K562 (cell line): ENCODE measurements at regions not wholly inside any gene's neighbourhood (a gene's known extent, or its start where the extent isn't known, plus 50 kb on each side); places are given as distances from the start of the nearest gene placed in this dataset.

Source experiments
- ATAC-seq: fragments of 200-7000 bp; cut with Tn5 transposase; 3 replicates; pipeline ENCODE4 v1.9.1; 2020; ENCODE audit warnings: moderate library complexity
- BruUV-seq: library from RNA; stranded (reverse); fragments of 400-500 nt; replicated peaks from 2 replicates; lab custom pipeline; 2021; lab: Mats Ljungman, UMichigan
- CTCF ChIA-PET: fragments of 300-600 bp; formaldehyde crosslinking; extraction: SDS; loops from one replicate; lab custom pipeline; 2021; ENCODE audit warnings: low intra/inter-chr PET ratio; lab: Yijun Ruan, JAX
- POLR2A ChIA-PET: fragments of 300-600, 350-650 bp; sonication (Branson Sonifier 250); formaldehyde crosslinking; extraction: SDS; loops from one replicate; lab custom pipeline; 2021; ENCODE audit warnings: antibody characterized with exemption, inconsistent platforms; lab: Yijun Ruan, JAX
- DNase-seq, 4 experiments: peaks; one replicate each; pipeline versions ENCODE4 v3.0.0 to v3.0.0-alpha.2; 2011 to 2018; ENCODE audit warnings: low spot score in 3 of 4, mixed read lengths in 3 of 4; ENCODE audit errors: extremely low read depth in 1 of 4
- FAIRE-seq: peaks from 2 replicates; lab custom pipeline; 2011; peaks lifted over from hg19 to GRCh38; lab: Jason Lieb, UNC
- H2AFZ ChIP-seq: 2 replicates; pipeline ENCODE4 v1.6.0; 2011; ENCODE audit warnings: low read depth, low read length, control low read depth, inconsistent platforms
- H3K27ac ChIP-seq: fragments of 200-600 bp; 3 replicates; pipeline ENCODE4 v1.8.0; 2011; ENCODE audit warnings: low read depth, mild to moderate bottlenecking, control low read depth, inconsistent platforms, low read length, moderate library complexity, mixed read lengths; ENCODE audit errors: extremely low read depth
- H3K27me3 ChIP-seq, 2 experiments: fragments of 300-600 bp in 1 of 2; 2 replicates in 1 of 2; 3 replicates in 1 of 2; pipeline versions ENCODE4 v1.6.0 to v1.8.0; 2011; ENCODE audit warnings: inconsistent platforms in 2 of 2, low read length in 2 of 2, mild to moderate bottlenecking in 1 of 2, mixed read lengths in 1 of 2, moderate library complexity in 1 of 2; ENCODE audit not compliant: control insufficient read depth in 2 of 2, insufficient read depth in 2 of 2
- H3K36me3 ChIP-seq: fragments of 300-600 bp; 3 replicates; pipeline ENCODE4 v1.8.0; 2011; ENCODE audit warnings: mild to moderate bottlenecking, low read length, inconsistent platforms; ENCODE audit not compliant: control insufficient read depth, insufficient read depth
- H3K4me1 ChIP-seq, 2 experiments: fragments of 200-600 bp in 1 of 2; replicated peaks in 1 of 2; 2 replicates in 1 of 2; 3 replicates in 1 of 2; pipeline versions ENCODE4 v1.5.1 to v1.8.0; 2011; ENCODE audit warnings: inconsistent platforms in 2 of 2, low read length in 2 of 2, mild to moderate bottlenecking in 1 of 2, mixed read lengths in 1 of 2, moderate library complexity in 1 of 2; ENCODE audit not compliant: control insufficient read depth in 2 of 2, insufficient read depth in 2 of 2
- H3K4me2 ChIP-seq: 2 replicates; pipeline ENCODE4 v1.6.1; 2011; ENCODE audit warnings: low read length, control low read depth, inconsistent platforms, mixed read lengths; ENCODE audit not compliant: insufficient read depth
- H3K4me3 ChIP-seq: fragments of 200-600 bp; sonication (generic), shearing (Covaris generic); 2 replicates; pipeline ENCODE4 v1.5.1; 2016; ENCODE audit warnings: control low read depth, inconsistent platforms
- H3K79me2 ChIP-seq: fragments of 200-600 bp; 3 replicates; pipeline ENCODE4 v1.8.0; 2011; ENCODE audit warnings: low read length, inconsistent platforms; ENCODE audit not compliant: control insufficient read depth, insufficient read depth
- H3K9ac ChIP-seq, 2 experiments: 2 replicates each; pipeline versions ENCODE4 v1.6.0 to v1.6.1; 2011; ENCODE audit warnings: low read depth in 2 of 2, low read length in 2 of 2, control low read depth in 1 of 2, inconsistent platforms in 1 of 2, mild to moderate bottlenecking in 1 of 2, mixed read lengths in 1 of 2; ENCODE audit not compliant: insufficient read depth in 1 of 2
- H3K9me1 ChIP-seq: one replicate; pipeline ENCODE4 v1.6.0; 2011; ENCODE audit warnings: inconsistent platforms, mild to moderate bottlenecking, low read length, moderate library complexity; ENCODE audit not compliant: control insufficient read depth, insufficient read depth
- H3K9me3 ChIP-seq: replicated peaks from 2 replicates; pipeline ENCODE4 v1.5.1; 2011; ENCODE audit warnings: low read depth, low read length, inconsistent platforms; ENCODE audit not compliant: control insufficient read depth, insufficient read depth
- H4K20me1 ChIP-seq: replicated peaks from 2 replicates; pipeline ENCODE4 v1.6.1; 2011; ENCODE audit warnings: low read length, inconsistent platforms, mixed read lengths; ENCODE audit not compliant: control insufficient read depth, insufficient read depth
- ARID1B ChIP-seq: fragments of 450-650 bp; IDR thresholded peaks from 2 replicates; pipeline ENCODE4 v1.6.1; 2016; ENCODE audit warnings: antibody characterized with exemption, mild to moderate bottlenecking, inconsistent platforms
- ETV6 ChIP-seq, 3 experiments: fragments of 150-350 bp in 1 of 3; sonication (generic) in 1 of 3; formaldehyde crosslinking in 1 of 3; IDR thresholded peaks; 2 replicates each; pipeline versions ENCODE4 v1.6.1 to v1.8.0; 2014 to 2022; ENCODE audit warnings: borderline replicate concordance in 2 of 3, low read depth in 2 of 3, antibody characterized with exemption in 1 of 3, low read length in 1 of 3, mild to moderate bottlenecking in 1 of 3, missing genetic modification reagents in 1 of 3
- JUNB ChIP-seq: fragments of 450-650 bp; formaldehyde crosslinking; conservative IDR thresholded peaks from 2 replicates; pipeline ENCODE4 v1.4.0; 2020; ENCODE audit warnings: mild to moderate bottlenecking
- MEF2A ChIP-seq: IDR thresholded peaks from 2 replicates; pipeline ENCODE4 v1.6.1; 2011; ENCODE audit warnings: low read depth, mild to moderate bottlenecking, low read length, moderate library complexity; ENCODE audit not compliant: control insufficient read depth
- MEIS2 ChIP-seq: fragments of 450-650 bp; IDR thresholded peaks from 2 replicates; pipeline ENCODE4 v1.6.1; 2014; ENCODE audit warnings: mild to moderate bottlenecking; ENCODE audit not compliant: partially characterized antibody
- NCOR1 ChIP-seq: fragments of 450-650 bp; IDR thresholded peaks from 2 replicates; pipeline ENCODE4 v1.6.1; 2016; ENCODE audit warnings: mild to moderate bottlenecking, moderate library complexity
- RBM34 ChIP-seq: fragments of 200-400 bp; formaldehyde crosslinking; IDR thresholded peaks from 2 replicates; pipeline ENCODE4 v1.6.1; 2018; ENCODE audit warnings: low read length, borderline replicate concordance; ENCODE audit not compliant: insufficient read depth
- SMARCE1 ChIP-seq: fragments of 450-650 bp; IDR thresholded peaks from 2 replicates; pipeline ENCODE4 v1.7.1; 2016; ENCODE audit warnings: mild to moderate bottlenecking
- YBX1 ChIP-seq: fragments of 450-650 bp; IDR thresholded peaks from 2 replicates; pipeline ENCODE4 v1.7.1; 2016; ENCODE audit warnings: mild to moderate bottlenecking
- ZNF124 ChIP-seq: sonication (generic); formaldehyde crosslinking; IDR thresholded peaks from 2 replicates; pipeline ENCODE4 v1.8.1; 2022; ENCODE audit warnings: missing genetic modification reagents
- ZNF140 ChIP-seq: fragments of 250-450 bp; sonication (Bioruptor Pico); IDR thresholded peaks from 2 replicates; pipeline ENCODE4 v1.8.0; 2021; ENCODE audit warnings: moderate library complexity, mild to moderate bottlenecking, inconsistent platforms
- ZNF324 ChIP-seq: fragments of 250-450 bp; sonication (Bioruptor Pico); IDR thresholded peaks from 2 replicates; pipeline ENCODE4 v1.4.0; 2020; ENCODE audit warnings: mild to moderate bottlenecking
- WGBS: fragments of 100-300 bp; shearing (Covaris generic); methylation state at CpG from one replicate; pipeline ENCODE4 v1.1.6; 2016; ENCODE audit warnings: low coverage, mixed read lengths; ENCODE audit not compliant: insufficient coverage; ENCODE audit errors: missing lambda C conversion rate; 5-methylcytosine and 5-hydroxymethylcytosine counted together
- in situ Hi-C: fragments of 300-500 bp; cut with MboI; formaldehyde crosslinking; loops from 4 replicates; pipeline ENCODE4 v1.15.0; 2018; ENCODE audit warnings: inconsistent platforms, mixed read lengths
- intact Hi-C: fragments of 100-400 bp; cut with micrococcal nuclease; formaldehyde crosslinking; loops from 2 replicates; pipeline ENCODE4 v1.14.2; 2022
- TF ChIP-seq, protein P1 (sequence below): sonication (generic); formaldehyde crosslinking; IDR thresholded peaks from 2 replicates; pipeline ENCODE4 v1.9.0; 2022; ENCODE audit warnings: mild to moderate bottlenecking, missing genetic modification reagents

DNA sequence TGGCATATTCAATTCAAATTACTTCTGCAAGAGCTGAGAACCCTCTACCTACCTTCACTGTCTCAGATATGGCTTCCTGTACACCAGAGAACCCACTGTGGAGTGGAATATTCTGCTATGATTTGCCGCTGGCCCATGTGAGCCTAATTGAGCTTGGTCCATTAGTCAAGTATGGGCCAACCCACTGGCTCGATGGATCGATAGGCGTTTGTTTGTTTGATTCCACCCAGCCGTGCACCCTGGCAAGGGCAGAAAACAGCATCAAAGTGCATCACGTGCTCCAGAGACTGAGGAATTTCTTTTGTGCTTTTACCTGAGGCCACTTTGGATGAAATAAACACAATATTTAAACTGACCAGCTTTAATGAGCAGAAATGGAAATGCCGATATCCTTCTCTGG lies 426.3 kb downstream of the AACS start (continued):
- TF ChIP-seq ARID1B, result no peak
- no peak for TF ChIP-seq YBX1
- TF ChIP-seq, protein P1, sequence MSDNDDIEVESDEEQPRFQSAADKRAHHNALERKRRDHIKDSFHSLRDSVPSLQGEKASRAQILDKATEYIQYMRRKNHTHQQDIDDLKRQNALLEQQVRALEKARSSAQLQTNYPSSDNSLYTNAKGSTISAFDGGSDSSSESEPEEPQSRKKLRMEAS, result no peak
- TF ChIP-seq ZNF124 (CRISPR knock-in tag), result no peak
- no peak for TF ChIP-seq MEIS2

DNA sequence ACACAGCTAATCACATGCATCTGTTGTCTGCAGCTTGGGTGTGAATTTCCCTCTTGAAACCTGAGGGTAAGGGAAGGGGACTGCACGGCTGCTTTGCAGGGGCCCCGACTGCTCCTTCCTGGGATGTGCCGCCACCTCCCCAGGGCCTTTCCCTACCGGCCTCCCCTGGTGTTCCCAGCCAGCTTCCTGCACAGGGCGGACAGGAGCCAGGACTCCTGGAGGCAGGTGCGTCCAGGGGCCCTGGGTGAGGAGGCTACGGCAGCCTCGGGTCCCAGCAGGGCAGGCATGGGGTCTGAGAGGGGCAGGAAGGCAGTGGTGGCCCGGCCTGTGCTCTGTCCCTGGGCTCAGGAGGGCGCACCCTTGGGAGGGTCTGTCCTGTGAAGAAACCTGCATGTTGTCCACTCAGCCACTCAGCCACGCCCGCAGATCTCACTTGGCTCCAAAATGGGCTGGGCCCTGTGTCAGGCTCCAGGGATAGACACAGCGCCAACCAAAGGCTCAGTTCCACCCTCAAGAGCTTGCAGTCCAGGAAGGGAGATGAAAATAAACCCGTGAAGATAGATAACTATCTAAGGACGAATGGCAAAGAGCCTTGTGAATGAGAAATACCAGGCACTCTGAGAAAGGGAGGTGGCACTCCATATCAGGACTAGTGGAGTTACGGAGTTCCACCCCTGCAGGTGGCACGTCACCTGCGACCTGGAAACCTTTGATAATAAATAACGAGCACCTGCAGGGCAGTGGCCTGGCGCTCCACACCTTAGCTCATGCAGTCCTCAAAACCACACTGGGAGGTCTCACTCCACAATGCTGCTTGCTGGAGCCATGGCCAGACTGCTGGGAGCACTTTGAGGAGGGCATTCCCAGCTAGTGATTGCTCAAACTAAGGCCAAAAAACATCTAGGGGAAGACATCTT lies 427.4 kb downstream of the AACS start:
- FAIRE-seq (no peak), DNase-seq (no peak), ATAC-seq (no peak)
- H3K9me1 ChIP-seq, result no peaks in the 10 kb centered on the region
- H3K9ac ChIP-seq, result no peak overlapping the region
- no peak overlapping the region for H2AFZ ChIP-seq
- intact Hi-C loops (no loop called here), in situ Hi-C loops (no loop called here)
- no peaks in the 10 kb centered on the region for H3K79me2 ChIP-seq
- H3K36me3 ChIP-seq, result no peaks in the 10 kb centered on the region
- H3K27ac ChIP-seq, result no peak overlapping the region
- H4K20me1 ChIP-seq, result no peaks in the 10 kb centered on the region
- no TSS peak for BruUV-seq
- ChIA-PET POLR2A (no interaction called here), CTCF (no interaction called here)
- no peaks in the 10 kb centered on the region for H3K4me1 ChIP-seq
- H3K4me2 ChIP-seq, result no peak overlapping the region
- H3K27me3 ChIP-seq, result no peaks in the 10 kb centered on the region
- WGBS, result 1% methylated on average over 16 of the region's 20 CpGs
- no peak overlapping the region for H3K4me3 ChIP-seq
- no peaks in the 10 kb centered on the region for H3K9me3 ChIP-seq
- no peak for TF ChIP-seq RBM34
- TF ChIP-seq JUNB (CRISPR knock-in tag), result no peak
- no peak for TF ChIP-seq NCOR1
- no peak for TF ChIP-seq ZNF140 (CRISPR knock-in tag)
- TF ChIP-seq MEF2A, result no peak
- TF ChIP-seq ETV6 (IDR thresholded peaks at IDR 0.05; ENCODE audit: borderline replicate concordance in 1 of 2, low read depth in 2 of 2, low read length in 1 of 2), result no peak
- TF ChIP-seq ETV6 (CRISPR knock-in tag; IDR thresholded peaks at IDR 0.05; ENCODE audit: borderline replicate concordance), result no peak
- TF ChIP-seq ZNF324, result no peak
- TF ChIP-seq SMARCE1, result no peak
